ENCODE measurements at regions not wholly inside any gene's neighbourhood (a gene's known extent, or its start where the extent isn't known, plus 50 kb on each side); places are given as distances from the start of the nearest gene placed in this dataset.

DNA sequence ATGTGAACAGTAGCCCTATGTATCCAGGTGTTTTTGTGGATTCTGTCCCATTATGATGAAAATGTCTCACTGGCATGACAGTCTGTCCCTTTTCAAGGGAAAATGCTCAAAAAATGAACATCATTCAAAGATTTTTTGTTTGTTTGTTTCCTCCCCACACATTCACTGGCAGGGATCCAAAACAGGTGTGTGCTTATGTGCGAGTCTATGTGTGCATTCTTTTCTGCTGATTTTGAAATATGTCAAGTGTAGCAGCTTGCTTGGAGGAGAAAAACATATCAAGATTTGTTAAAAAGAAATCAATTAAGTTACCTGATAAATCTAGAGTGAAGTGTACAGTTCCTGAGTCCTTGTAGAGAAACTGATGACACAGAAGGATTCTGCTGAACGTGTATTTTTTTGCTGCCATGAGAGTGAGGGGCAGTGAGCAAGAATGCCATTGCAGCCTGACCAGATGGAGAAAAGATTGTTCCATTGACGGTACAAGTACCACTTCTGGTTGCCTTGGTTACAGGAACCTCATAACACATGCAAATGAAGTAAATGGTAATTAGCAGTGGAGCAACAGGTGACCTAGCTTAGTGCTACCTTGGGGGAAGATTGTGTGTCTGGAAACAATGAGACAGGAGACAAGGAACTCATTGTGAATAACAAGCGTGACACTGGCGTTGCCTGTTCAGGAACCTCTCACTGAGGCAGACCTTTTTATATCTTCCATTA is 277.4 kb upstream of the PHYHIPL start:
- Mint-ChIP-seq H3K36me3 (ENCODE audit: unreplicated experiment) (peaks cover 13% of the 10 kb centered on the region), H3K27me3 (ENCODE audit: unreplicated experiment) (no peaks in the 10 kb centered on the region), H3K4me1 (ENCODE audit: low read depth, unreplicated experiment) (no peaks in the 10 kb centered on the region), H3K27ac (ENCODE audit: unreplicated experiment) (no peak overlapping the region), H3K9me3 (ENCODE audit: unreplicated experiment) (peaks cover 1% of the 10 kb centered on the region), H3K4me3 (ENCODE audit: unreplicated experiment) (no peak overlapping the region)
- no peak for DNase-seq
- TF ChIP-seq CTCF (IDR thresholded peaks at IDR 0.05; ENCODE audit: partially characterized antibody, unreplicated experiment), result no peak

DNA sequence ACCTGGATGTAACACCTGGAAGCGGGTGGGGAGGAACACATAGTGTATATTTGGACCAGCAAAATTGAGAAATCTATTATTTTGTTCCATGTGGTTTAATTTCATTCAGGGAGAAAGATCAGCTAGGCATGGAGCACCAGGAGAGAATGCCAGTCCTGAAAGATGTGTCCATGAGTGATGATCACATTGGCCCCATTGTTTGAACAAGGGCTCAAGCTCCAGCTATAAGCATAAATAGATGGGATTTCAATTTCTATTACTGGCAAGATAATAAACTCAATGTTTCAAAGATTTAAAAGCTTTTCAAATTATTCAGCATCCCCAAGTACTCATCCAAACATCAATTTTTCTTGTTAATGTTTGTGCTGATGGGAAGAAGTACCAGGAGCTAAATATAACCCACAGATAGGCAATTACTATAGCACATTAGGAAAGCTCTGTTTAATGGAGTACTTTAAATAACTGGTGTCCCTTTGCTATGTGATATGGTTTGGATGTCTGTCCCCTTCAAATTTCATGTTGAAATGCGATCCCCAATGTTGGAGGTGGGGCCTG is 275.3 kb upstream of the PHYHIPL start:
- Mint-ChIP-seq H3K4me3 (ENCODE audit: unreplicated experiment) (no peak overlapping the region), H3K27me3 (ENCODE audit: unreplicated experiment) (no peaks in the 10 kb centered on the region), H3K9me3 (ENCODE audit: unreplicated experiment) (peaks cover 1% of the 10 kb centered on the region), H3K4me1 (ENCODE audit: low read depth, unreplicated experiment) (peaks cover 2% of the 10 kb centered on the region), H3K27ac (ENCODE audit: unreplicated experiment) (no peak overlapping the region), H3K36me3 (ENCODE audit: unreplicated experiment) (peaks cover 13% of the 10 kb centered on the region)
- no peak for DNase-seq
- TF ChIP-seq CTCF (IDR thresholded peaks at IDR 0.05; ENCODE audit: partially characterized antibody, unreplicated experiment), result no peak

DNA sequence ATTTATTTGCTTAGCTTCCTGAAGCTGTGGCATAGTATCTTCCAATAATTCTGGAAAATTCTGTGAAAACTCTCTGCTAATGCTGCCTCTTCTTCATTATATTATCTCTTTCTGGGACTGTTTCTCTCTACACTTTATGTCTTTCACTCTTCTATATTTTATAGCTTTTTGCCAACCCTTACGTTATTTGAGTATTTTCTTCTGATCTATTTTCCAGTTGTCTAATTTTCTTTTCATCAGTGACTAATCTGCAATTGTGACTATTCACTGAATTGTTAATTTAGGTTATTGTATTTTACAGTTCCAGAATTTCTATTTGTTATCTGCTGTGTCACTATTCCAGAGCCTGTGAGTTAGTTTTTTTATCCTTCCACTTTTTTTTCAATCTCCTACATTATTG is 273.4 kb upstream of the PHYHIPL start:
- Mint-ChIP-seq H3K27ac (ENCODE audit: unreplicated experiment) (no peak overlapping the region), H3K36me3 (ENCODE audit: unreplicated experiment) (peaks cover 13% of the 10 kb centered on the region), H3K27me3 (ENCODE audit: unreplicated experiment) (no peaks in the 10 kb centered on the region), H3K4me3 (ENCODE audit: unreplicated experiment) (no peak overlapping the region), H3K9me3 (ENCODE audit: unreplicated experiment) (peaks cover 1% of the 10 kb centered on the region), H3K4me1 (ENCODE audit: low read depth, unreplicated experiment) (peaks cover 2% of the 10 kb centered on the region)
- no peak for DNase-seq
- no peak for TF ChIP-seq CTCF (IDR thresholded peaks at IDR 0.05; ENCODE audit: partially characterized antibody, unreplicated experiment)

- TF ChIP-seq CTCF (IDR thresholded peaks at IDR 0.05; ENCODE audit: partially characterized antibody, unreplicated experiment), result no peak
- Mint-ChIP-seq H3K36me3 (ENCODE audit: unreplicated experiment) (no peaks in the 10 kb centered on the region), H3K4me1 (ENCODE audit: low read depth, unreplicated experiment) (peaks cover 6% of the 10 kb centered on the region), H3K27me3 (ENCODE audit: unreplicated experiment) (no peaks in the 10 kb centered on the region), H3K27ac (ENCODE audit: unreplicated experiment) (no peak overlapping the region), H3K9me3 (ENCODE audit: unreplicated experiment) (no peaks in the 10 kb centered on the region), H3K4me3 (ENCODE audit: unreplicated experiment) (no peak overlapping the region)
- DNase-seq, result no peak
Observed at GRCh38 chr10:58909881-58910280, 266.6 kb upstream of the PHYHIPL start.

DNA sequence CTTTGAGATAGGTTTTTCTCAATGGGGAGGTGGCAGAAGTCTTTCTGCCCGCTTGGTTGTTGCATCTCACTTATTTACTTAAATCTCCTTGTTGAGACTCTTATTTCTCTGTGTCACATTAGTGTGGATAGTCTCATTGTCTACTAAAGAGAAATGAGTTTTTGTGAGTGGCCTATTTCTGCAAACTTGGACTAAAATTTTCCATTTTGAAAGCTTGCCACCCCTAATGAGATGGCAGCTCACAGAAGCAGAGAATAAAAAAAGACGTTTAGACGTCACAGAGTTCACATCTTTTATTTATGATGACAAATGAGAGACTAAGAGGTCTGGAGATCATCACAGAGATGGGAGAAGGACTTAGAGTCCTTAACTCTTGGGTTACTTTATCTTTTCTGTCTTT is 262.7 kb upstream of the PHYHIPL start:
- H3K9me3 Mint-ChIP-seq (ENCODE audit: unreplicated experiment), result no peaks in the 10 kb centered on the region
- no peak overlapping the region for H3K4me3 Mint-ChIP-seq (ENCODE audit: unreplicated experiment)
- H3K27me3 Mint-ChIP-seq (ENCODE audit: unreplicated experiment), result no peaks in the 10 kb centered on the region
- H3K4me1 Mint-ChIP-seq (ENCODE audit: low read depth, unreplicated experiment), result peaks cover 6% of the 10 kb centered on the region
- no peak for DNase-seq
- TF ChIP-seq CTCF (IDR thresholded peaks at IDR 0.05; ENCODE audit: partially characterized antibody, unreplicated experiment), result no peak
- H3K36me3 Mint-ChIP-seq (ENCODE audit: unreplicated experiment), result no peaks in the 10 kb centered on the region
- no peak overlapping the region for H3K27ac Mint-ChIP-seq (ENCODE audit: unreplicated experiment)

Measured in glutamatergic neuron (in vitro differentiated cells).